ENCODE measurements at regions not wholly inside any gene's neighbourhood (a gene's known extent, or its start where the extent isn't known, plus 50 kb on each side); places are given as distances from the start of the nearest gene placed in this dataset.

GRCh38 chr4:60800701-60801100 is 399.4 kb upstream of the ADGRL3 start:
- Histone ChIP-seq H3K27ac (ENCODE audit: insufficient read length, low read depth, low read length) (no peak overlapping the region), H4K5ac (ENCODE audit: insufficient read length, low read depth, low read length) (no peak overlapping the region), H3K23me2 (ENCODE audit: insufficient read length, low read depth, low read length, poor library complexity, severe bottlenecking) (no peaks in the 10 kb centered on the region), H3K79me2 (ENCODE audit: insufficient read depth, low read length) (no peaks in the 10 kb centered on the region), H4K8ac (replicated peaks; ENCODE audit: insufficient read length, low read depth, low read length) (no peak overlapping the region), H3K23ac (ENCODE audit: insufficient read length, low read depth, low read length) (no peak overlapping the region), H2BK120ac (ENCODE audit: low read depth, low read length, poor library complexity, severe bottlenecking) (no peak overlapping the region), H3K27me3 (ENCODE audit: insufficient read depth, low read length) (no peaks in the 10 kb centered on the region), H2BK15ac (ENCODE audit: low read depth, low read length) (no peak overlapping the region), H3K56ac (ENCODE audit: insufficient read length, low read depth, low read length) (no peak overlapping the region), H2AFZ (ENCODE audit: low read length) (no peak overlapping the region), H2AK5ac (ENCODE audit: insufficient read length, low read length) (no peak overlapping the region), H3K4me1 (ENCODE audit: insufficient read depth, low read length) (no peaks in the 10 kb centered on the region), H3K14ac (ENCODE audit: insufficient read depth, low read length) (no peak overlapping the region), H3K9ac (ENCODE audit: extremely low read depth, insufficient read length, low read length) (no peak overlapping the region), H2BK12ac (ENCODE audit: insufficient read length, low read depth, low read length) (no peak overlapping the region), H4K91ac (ENCODE audit: insufficient read length, low read depth, low read length) (no peak overlapping the region), H2BK5ac (ENCODE audit: insufficient read length, low read length) (no peak overlapping the region), H3K4me2 (ENCODE audit: insufficient read depth, insufficient read length, low read length) (no peak overlapping the region), H3K9me3 (ENCODE audit: control insufficient read depth, low read depth, low read length) (no peaks in the 10 kb centered on the region), H3K18ac (ENCODE audit: insufficient read length, low read depth, low read length) (no peak overlapping the region), H2BK20ac (ENCODE audit: low read depth, low read length, poor library complexity, severe bottlenecking) (no peak overlapping the region), H3K79me1 (ENCODE audit: insufficient read depth, low read depth, low read length, poor library complexity, severe bottlenecking) (no peaks in the 10 kb centered on the region), H3K4ac (ENCODE audit: low read depth, low read length) (no peak overlapping the region), H3T11ph (ENCODE audit: low read length) (no peak overlapping the region), H4K20me1 (ENCODE audit: control insufficient read depth, insufficient read depth, insufficient read length) (no peaks in the 10 kb centered on the region)
- no peaks in the 10 kb centered on the region for H3K4me1 Mint-ChIP-seq
- no peaks in the 10 kb centered on the region for H3K27me3 Mint-ChIP-seq (ENCODE audit: low read depth)
- no peaks in the 10 kb centered on the region for H3K36me3 Mint-ChIP-seq (ENCODE audit: insufficient read depth in 1 of 3, low read depth in 3 of 3)
- no peak overlapping the region for H3K4me3 Mint-ChIP-seq
- TF ChIP-seq, protein P1, sequence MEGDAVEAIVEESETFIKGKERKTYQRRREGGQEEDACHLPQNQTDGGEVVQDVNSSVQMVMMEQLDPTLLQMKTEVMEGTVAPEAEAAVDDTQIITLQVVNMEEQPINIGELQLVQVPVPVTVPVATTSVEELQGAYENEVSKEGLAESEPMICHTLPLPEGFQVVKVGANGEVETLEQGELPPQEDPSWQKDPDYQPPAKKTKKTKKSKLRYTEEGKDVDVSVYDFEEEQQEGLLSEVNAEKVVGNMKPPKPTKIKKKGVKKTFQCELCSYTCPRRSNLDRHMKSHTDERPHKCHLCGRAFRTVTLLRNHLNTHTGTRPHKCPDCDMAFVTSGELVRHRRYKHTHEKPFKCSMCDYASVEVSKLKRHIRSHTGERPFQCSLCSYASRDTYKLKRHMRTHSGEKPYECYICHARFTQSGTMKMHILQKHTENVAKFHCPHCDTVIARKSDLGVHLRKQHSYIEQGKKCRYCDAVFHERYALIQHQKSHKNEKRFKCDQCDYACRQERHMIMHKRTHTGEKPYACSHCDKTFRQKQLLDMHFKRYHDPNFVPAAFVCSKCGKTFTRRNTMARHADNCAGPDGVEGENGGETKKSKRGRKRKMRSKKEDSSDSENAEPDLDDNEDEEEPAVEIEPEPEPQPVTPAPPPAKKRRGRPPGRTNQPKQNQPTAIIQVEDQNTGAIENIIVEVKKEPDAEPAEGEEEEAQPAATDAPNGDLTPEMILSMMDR (conservative IDR thresholded peaks at IDR 0.05) = no peak
- no CpG with 5 or more reads among the region's 2 CpGs for WGBS (ENCODE audit: extremely low coverage, insufficient read length, low lambda C conversion rate)
- H3K9me3 Mint-ChIP-seq = no peaks in the 10 kb centered on the region
- no peak for DNase-seq
- H3K27ac Mint-ChIP-seq = no peak overlapping the region

Data from H9 (cell line).